Limb (tissue), 2 donors: ENCODE measurements at regions not wholly inside any gene's neighbourhood (a gene's known extent, or its start where the extent isn't known, plus 50 kb on each side); places are given as distances from the start of the nearest gene placed in this dataset.
"Not testable (repeated sequence)": the region's sequence is repeated elsewhere in the genome, so short reads cannot be mapped to it uniquely, and the experiment has no call there.

Experiments
- DNase-seq, 2 donors: peaks; one replicate each; pipeline ENCODE4 v3.0.0-alpha.2; 2016; ENCODE audit errors: extremely low spot score in 2 of 2

DNA sequence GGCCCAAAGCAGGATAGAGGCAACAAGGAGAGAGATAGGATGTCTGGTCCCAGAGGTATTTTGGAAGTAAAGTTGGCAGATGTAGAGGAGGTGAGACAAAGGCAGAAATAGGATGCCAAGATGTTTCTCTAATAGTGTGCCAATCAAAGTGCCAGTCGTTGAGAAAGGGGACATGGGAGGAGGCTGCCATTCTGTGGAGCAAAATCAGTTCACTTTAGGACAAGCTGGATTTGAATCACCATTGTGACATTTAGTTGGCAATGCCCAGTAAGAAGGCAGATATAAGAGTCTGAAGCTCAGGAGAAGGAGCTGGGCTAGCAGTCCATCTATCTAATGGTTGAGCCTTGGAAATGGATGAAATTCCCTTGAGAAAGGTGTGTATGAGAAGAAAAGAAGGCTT, 53.8 kb downstream of the ADRB2 start:
- no peak for DNase-seq

DNA sequence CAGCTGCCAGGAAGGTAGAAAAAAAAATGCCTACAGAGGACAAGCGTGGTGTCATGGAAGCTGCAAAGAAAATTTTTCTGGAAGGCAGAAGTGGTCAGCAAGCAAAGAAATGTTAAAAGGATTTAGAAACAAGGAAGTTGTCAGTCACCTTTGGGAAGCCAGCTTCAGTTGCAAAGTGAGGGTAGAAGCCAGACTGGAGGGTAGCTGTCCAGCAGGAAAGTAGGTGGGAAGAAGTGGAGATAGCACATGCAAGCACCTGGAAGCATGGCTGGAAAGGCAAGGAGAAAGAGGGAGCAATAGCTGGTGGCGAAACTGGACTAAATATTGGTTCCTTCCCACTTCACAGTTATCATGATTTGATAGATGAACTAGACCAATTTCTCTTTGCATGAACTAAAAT, 54.3 kb downstream of the ADRB2 start:
- DNase-seq = no peak

DNA sequence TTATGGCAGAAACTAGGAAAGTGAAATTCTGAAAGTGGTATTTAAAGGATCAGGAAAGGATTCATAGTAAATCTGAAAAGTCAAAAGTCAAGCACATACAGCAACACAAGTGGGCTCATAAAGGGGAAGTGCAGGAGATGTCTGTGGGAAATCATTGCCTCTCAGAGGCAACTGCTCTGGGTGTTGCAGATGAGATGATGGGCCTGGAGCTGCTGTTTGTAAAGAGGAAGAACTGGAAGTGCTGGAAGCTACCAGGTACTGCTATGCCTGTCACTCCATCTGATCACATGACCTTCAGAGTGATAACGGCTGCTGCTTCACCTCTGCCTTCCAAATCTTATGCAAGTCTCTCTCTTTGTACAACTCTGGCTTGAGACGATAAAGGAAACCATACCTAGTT, 55.9 kb downstream of the ADRB2 start:
- no peak for DNase-seq

DNA sequence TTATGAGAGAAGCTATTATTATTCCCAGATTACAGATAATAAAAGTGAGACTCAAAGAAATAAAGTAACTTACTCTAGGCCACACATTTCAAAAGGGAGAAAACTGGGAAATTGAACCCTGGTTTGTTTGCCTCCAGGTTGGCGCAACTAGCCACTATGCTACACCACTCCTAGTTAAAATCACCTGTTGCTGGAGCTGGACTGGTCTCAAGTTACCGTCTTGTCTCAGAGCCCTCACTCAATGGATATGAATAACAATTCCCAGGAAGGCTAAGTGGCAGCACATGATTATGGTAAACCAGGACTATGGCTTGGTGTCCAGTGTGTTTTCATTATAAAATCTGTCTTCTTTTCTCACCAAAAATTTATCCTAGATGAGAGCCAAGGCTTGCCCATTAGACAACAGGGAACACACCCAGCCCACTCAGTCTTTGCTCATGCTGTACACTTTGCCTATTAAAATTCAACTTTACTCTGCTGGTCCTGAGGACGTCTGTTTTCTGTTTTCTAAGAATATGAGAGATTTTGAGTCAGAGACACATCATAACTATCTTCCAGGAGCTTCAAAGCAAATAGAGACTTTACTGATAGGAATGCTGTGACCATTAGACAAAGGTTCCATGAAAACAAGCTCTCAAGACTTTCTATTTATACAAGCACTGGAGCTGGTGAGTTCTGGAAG, 58.1 kb downstream of the ADRB2 start:
- no peak for DNase-seq

DNA sequence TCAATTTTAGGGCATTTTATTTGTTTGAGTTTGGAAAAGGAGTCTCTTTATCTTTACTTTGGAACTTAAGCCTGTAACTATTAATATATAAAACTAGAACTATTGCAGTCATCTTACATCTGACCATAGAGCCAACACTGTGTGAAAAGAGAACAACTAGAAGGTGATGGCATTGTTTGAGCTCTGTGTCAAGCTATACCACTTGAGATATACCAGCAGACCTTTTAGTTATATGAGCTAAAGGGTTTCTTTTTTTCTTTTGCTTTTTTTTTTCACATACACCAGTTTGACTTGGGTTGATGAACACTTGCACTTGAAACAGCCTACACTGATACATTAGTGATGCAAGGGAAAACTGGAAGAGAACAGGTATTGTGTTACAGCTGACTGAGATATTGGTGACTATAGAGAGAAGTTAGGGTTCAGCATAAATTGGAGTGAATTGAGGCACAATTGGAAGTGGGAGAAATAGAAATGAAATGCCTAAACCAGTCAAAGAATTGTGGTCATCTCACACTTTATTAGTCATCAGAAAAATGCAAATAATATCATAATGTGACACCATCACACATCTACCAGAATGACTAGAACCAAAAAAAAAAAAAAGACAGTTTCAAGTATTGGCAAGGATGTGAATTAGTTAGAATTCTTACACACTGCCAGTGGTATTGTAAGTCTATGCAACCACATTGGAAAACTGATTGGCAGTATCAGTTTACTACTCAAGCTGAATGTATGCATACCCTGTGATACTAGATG, 60.9 kb downstream of the ADRB2 start:
- no peak for DNase-seq

DNA sequence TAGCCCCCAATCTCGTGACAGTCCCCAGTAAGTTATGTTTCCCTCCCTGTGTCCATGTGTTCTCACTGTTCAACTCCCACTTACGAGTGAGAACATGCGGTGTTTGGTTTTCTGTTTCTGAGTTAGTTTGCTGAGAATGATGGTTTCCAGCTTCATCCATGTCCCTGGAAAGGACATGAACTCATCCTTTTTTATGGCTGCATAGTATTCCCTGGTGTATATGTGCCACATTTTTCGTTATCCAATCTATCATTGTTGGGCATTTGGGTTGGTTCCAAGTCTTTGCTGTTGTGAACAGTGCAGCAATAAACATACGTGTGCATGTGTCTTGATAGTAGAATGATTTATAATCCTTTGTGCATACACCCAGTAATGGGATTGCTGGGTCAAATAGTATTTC, 63.5 kb downstream of the ADRB2 start:
- not testable (repeated sequence) for DNase-seq

DNA sequence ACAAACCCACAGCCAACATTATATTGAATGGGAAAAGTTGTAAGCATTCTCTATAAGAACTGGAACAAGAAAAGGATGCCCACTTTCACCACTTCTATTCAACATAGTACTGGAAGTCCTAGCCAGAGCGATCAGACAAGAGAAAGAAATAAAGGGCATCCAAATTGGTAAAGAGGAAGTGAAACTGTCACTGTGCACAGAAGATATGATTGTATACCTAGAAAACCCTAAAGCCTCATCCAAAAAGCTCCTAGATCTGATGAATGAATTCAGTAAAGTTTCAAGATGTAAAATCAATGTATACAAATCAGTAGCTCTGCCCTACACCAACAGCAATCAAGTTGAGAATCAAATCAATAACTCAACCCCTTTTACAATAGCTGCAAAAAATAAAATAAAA, 69.0 kb downstream of the ADRB2 start:
- DNase-seq = not testable (repeated sequence)

DNA sequence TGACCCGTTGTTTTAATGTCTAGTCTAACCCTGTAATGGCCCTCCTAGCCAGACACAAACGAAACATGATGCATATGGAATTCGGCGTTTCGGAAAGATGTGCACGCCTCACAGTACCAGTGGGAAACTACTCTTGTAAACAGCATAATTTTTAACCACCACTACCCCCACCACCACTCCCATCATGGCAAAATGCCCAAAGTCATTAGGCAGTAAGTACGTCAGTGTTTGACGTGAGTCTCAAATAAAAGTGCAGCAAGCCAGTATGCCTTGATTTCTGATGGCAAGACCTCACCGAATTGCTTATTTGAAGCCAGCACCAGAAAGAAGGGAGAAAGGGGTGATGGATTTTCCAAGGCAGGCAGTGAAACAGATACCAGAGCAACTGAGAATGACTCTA, 71.4 kb downstream of the ADRB2 start:
- DNase-seq = no peak

DNA sequence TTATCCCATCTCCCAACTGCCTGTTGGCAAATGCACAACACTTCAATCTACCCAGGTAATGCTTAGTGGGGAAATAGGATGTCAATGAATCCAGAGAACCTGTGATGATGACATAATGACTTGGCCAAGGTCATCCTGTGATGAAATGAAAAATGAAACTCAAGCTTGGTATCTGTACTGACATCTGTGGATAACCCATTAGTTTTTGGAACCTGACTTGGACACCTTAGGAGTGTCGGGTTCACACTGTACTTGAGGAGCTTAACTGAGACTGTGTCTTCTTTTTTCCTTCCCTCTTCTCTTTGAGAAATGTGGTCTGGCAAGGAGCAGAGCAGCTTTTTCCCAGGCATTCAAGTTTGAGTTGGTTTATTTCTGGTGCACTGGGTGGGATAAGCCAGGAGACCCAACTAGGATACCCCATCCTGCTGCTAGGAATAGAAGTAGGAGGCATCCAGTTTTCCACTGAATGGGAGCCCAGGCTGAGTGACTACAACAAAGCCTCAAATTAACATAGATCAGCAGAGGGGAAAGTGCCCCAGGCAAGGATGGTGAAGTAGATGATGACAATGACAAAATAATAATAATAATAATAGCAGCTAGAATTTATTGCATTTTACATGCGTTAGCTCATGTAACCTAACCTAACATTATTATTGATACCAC, 72.1 kb downstream of the ADRB2 start:
- no peak for DNase-seq

DNA sequence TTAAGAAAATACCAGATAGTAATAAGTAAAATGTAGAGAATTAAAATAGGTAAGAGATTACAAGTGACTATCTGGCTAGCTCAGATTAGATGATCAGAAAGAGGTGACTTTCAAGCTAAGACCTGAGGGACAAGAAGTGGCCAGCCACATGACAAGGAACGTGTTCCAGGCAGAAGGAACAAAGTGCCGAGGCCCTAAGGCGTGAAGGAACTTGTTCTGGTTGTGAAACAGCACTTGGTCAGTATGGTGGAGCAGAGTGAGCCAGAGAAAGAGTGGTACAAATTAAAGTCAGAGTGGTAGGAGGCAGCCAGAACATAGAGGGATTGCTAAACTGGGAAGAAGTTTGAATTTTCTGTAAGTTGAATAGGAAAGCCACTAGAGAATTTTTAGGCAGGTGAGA, 73.6 kb downstream of the ADRB2 start:
- DNase-seq = no peak

DNA sequence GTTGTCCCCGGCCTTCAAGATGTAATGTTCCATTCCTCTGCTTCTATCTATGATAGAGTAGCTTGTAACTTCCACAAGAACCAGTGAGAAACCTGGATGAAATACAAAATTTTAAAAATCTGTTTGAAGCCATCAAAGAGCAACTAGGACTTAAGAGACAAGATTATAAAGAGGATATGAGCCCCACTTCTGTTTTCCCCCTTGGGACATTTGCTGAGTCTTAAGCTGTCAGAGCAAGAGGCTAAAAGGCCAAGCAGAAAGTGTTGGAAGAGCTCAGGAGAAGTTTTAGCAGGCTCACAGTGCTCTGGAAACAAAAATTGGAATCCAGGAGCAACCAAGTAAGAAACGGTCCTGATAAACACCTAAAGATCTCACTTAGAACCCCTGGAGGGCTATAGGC, 76.1 kb downstream of the ADRB2 start:
- no peak for DNase-seq

DNA sequence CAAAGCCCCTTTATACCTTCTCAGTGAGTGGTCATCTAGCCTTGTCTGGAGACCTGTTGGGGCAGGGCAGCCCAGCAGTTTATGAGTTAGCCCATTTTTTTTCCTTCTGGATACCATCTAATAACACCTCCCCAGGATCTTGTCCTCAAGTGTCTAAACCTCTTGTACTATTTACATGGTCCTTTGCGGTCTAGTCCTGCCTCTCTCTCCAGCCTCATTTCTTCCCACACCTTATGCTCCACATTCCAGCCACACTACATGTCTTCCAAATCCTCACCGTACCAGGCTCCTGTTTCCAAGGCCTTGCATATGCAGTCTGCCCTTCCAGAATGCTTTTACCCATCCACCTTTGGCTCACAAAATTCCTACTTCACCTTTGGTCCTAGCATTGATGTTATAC, 77.2 kb downstream of the ADRB2 start:
- DNase-seq = no peak

DNA sequence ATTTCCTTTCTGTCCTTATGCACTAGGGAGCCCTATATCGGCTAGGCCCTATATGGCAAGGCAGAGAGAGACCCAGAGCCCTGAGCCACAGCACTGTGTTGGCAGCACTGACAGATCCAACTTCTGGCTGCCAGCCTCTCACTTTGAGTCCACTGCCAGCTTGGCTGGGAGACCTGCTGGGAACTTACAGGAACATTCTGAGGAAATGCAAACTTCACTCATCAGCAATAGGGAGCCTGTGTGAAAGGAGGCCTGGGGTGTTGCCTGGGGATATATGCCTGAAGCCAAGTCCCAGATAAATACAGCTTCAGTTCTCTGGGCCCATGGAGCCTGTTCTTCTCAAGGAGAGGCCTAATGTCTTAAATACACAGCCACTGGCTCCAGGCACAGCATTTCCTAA, 78.0 kb downstream of the ADRB2 start:
- DNase-seq = peak; percentile 18 to 42

DNA sequence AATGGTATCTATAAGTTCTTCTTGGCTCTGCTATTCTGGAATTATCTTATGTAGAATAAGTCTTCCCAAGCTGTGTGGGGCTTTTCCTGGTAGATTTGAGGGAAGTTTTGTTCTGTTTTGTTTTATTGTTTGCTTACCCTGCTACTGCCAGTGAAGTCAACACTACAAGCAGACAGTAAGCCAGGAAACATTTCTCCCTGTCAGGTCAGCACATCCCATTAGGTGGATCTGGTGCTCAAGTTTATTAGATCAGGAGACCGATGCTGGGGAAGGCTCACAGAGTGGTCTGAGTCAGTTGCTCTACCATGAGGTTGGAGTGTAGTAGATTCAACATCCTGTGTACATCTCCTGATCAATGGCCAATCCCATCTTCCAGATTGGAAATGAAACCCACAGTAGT, 79.1 kb downstream of the ADRB2 start:
- DNase-seq = no peak

DNA sequence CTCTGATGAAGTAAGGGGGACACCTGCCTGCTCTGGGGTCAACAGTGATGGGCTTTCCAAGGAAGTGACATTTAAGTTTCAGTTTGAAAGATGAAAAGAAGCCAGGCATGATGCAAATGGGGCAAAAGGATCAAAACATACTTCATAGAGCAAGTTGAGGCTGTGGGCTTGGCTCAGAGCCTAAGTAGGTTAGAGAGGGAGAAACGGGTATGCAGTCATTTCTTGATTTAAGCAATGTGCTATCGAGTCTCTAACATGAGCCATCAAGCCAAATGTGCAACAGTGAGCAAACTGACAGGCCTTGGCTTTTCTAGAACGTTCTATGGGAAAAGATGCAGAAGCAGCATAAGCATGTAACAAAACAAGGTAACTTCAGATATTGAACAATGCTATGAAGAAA, 80.6 kb downstream of the ADRB2 start:
- DNase-seq = no peak

DNA sequence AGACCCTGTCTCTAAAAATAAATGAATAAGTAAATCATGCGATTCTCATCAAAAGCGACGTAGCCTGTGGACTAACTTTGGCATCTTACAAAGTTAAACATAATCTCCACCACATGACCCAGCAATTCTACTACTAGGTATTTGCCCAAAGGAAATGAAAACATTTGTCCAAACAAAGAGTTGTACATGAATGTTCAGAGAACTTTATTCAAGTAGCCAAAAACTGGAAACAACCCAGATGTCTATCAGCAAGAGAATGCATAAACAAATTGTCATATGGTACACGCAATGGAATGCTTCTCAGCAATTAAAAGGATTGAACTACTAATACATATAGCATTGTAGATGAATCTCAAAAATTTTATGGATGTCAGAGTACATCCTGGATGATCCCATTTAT, 82.6 kb downstream of the ADRB2 start:
- no peak for DNase-seq

DNA sequence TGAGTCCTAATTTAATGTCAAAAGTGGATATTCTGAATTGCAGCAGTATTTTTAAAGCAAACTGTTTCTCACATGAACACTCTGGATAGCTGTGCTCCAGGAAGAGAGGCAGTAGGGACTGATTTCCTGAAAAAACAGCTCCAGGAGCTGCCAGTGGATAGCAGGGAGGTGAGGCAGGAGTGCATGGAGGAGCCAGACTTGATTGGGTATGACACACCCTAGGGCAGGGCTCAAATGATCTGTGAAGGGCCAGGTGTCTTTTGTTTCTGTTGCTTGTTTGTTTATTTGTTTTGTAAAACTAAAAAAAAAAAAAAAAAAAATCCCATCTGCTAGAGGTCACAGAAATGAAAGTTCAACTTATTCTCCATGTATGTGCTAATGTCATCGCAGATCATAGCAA, 83.4 kb downstream of the ADRB2 start:
- DNase-seq = no peak

DNA sequence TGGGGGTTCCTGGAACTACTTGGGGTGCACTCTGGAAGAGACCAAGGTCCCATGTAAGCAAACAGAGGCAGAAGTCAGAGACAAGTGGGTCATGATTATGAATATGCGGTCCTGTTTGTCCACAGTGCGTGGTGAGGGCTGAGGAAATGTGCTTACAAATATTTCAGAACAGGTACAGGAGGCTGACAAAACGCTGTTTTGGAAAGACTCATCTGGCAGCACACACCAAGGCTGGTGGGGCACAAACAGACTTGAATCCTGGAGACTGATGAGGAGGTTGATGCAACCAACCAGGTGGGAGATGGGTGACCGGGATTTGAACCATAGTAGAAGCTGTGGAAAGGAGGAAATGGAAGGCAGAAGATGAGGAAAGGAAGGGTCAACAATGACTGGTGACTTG, 83.8 kb downstream of the ADRB2 start:
- DNase-seq = no peak

DNA sequence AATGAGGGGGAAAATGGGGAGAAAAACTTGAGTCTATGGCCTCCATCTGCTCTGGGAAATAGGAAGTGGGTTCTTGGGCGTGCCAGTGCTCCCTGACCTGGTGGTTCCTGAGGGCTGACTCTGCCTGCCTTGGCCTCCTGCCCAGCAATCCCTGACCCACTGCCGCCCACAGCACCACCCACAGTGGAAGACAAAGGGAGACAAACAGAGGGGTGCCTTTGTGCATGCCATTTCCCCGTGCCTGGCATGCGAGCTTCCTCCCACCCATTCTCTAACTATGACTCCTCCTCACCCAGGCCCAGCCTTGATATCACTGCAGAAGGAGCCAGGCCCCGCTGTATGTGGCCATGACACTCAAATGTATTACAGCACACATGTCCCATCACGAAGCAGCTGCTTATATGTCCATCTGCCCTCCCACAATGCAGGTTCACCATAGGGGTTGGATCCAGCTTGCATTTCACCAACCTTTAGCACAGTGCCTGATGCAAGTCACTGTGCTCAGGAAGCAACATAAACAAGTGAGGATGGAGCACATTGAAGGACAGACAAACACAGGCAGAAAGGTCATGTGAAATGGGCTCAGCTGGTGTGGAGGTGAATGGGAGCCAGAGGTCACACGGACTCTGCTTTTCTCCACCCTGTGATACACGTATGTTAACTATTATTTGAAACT, 84.4 kb downstream of the ADRB2 start:
- DNase-seq = no peak

DNA sequence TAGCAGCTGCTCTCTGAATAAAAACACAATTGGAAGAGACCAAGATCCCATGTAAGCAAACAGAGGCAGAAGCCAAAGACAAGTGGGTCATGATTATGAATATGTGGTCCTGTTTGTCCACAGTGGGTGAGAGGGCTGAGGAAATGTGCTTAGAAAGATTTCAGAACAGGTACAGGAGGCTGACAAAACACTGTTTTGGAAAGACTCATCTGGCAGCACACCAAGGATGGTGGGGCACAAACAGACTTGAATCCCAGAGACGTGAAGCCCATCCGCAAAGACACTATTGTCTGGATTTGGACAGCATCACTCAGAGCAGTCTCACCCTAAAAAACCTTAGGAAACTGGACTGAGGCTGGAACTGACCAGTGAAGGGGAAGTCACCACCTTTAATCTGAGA, 85.0 kb downstream of the ADRB2 start:
- no peak for DNase-seq

DNA sequence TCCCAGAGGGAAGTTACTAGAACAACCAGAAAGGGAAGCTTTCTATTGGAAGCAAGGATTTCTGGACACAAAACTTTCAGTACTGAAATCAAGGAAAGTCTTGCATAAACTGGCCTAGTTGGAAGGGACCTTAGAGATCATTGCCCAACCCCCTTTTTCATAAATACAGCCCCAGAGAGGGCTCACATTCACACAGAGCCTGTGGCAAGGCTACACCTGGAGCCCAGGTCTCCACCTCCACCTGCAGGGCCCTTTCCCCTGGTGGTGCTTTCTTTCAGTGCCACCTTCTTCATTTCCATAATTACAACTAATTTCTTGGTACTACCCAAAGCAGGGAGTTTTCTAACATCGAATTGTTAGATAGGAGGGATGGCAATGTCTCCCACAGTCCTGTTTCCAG, 85.7 kb downstream of the ADRB2 start:
- DNase-seq = no peak

DNA sequence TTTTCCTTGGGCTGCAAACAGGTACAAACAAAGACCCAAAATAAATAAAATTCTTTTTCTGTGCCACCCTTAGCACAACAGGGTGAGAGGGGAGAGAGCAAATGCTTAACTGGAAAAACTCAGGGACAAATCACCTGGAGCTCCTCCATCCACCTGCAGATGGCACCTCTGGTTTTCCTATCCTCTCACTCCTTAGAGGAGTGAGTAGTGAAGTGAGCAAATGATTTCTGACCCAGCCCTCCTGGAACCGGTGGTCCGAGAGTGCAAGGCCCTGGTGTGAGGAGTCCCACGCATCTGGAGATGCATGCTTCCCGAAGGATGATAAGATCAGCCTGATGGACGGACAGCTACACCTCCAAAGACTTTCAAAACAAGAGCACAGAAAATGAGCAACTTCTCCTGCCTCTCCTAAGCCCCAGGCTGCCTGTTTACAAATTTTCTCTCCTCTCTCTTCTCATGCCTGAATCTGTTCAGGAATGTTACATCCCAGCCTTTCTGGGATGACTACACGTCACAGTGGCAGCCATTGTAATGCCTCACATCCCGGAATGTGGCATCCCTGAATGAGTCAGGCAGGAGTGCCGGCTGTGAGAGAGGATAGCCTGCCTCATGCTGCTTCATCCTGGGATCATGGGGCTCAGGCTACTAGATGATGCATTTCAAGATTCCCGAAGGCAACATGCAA, 86.4 kb downstream of the ADRB2 start:
- no peak for DNase-seq
